B cell (primary cell): ENCODE measurements at regions not wholly inside any gene's neighbourhood (a gene's known extent, or its start where the extent isn't known, plus 50 kb on each side); places are given as distances from the start of the nearest gene placed in this dataset.

Experiments
- ATAC-seq: fragments of 200-7000 bp; cut with Tn5 transposase; one replicate; pipeline ENCODE4 v1.10.0; 2021; ENCODE audit warnings: low read depth, mild to moderate bottlenecking, moderate number of reproducible peaks, moderate library complexity
- CTCF ChIA-PET: fragments of 350-600 bp; sonication (Branson Sonifier 250); formaldehyde crosslinking; loops from one replicate; lab custom pipeline; 2021; ENCODE audit warnings: antibody characterized with exemption, inconsistent platforms; lab: Charles Lee
- POLR2A ChIA-PET: fragments of 350-600 bp; sonication (Branson Sonifier 250); formaldehyde crosslinking; loops from one replicate; lab custom pipeline; 2021; ENCODE audit warnings: antibody characterized with exemption; lab: Charles Lee
- DNase-seq: peaks from one replicate; pipeline ENCODE4 v3.0.0; 2013
- H2AFZ ChIP-seq: 2 replicates; pipeline ENCODE4 v1.6.1; 2012; ENCODE audit warnings: mild to moderate bottlenecking, low read depth, low read length; ENCODE audit not compliant: insufficient read depth, poor library complexity, severe bottlenecking
- H3K27ac ChIP-seq, 2 donors: 1 replicate in 1 of 2; 2 replicates in 1 of 2; pipeline ENCODE4 v1.5.1; 2012 to 2013; ENCODE audit warnings: low read length in 2 of 2, mild to moderate bottlenecking in 2 of 2, moderate library complexity in 1 of 2
- H3K27me3 ChIP-seq, 4 experiments: fragments of 200-600 bp in 1 of 4; sonication (generic) in 1 of 4; replicated peaks in 1 of 4; 1 replicate in 2 of 4; 2 replicates in 2 of 4; pipeline versions ENCODE4 v1.6.1 to v1.7.0; 2013 to 2016; ENCODE audit warnings: low read length in 3 of 4, mild to moderate bottlenecking in 2 of 4, mixed read lengths in 1 of 4, moderate library complexity in 1 of 4; ENCODE audit not compliant: insufficient read depth in 4 of 4, control insufficient read depth in 3 of 4; ENCODE audit errors: control extremely low read depth in 1 of 4
- H3K36me3 ChIP-seq, 2 experiments: replicated peaks in 1 of 2; 1 replicate in 1 of 2; 2 replicates in 1 of 2; pipeline versions ENCODE4 v1.6.1 to v1.7.1; 2013; ENCODE audit warnings: low read length in 1 of 2; ENCODE audit not compliant: insufficient read depth in 2 of 2, control insufficient read depth in 1 of 2; ENCODE audit errors: control extremely low read depth in 1 of 2, extremely low read depth in 1 of 2
- H3K4me1 ChIP-seq, 2 donors: fragments of 200-600 bp in 1 of 2; sonication (generic) in 1 of 2; 1 replicate in 1 of 2; 2 replicates in 1 of 2; pipeline versions ENCODE4 v1.5.1 to v1.6.1; 2013 to 2017; ENCODE audit warnings: low read length in 2 of 2; ENCODE audit not compliant: control insufficient read depth in 2 of 2, insufficient read depth in 2 of 2
- H3K4me2 ChIP-seq: replicated peaks from 2 replicates; pipeline ENCODE3; 2012; ENCODE audit warnings: mild to moderate bottlenecking, low read depth, low read length; ENCODE audit not compliant: poor library complexity, severe bottlenecking
- H3K4me3 ChIP-seq, 5 experiments: fragments of 200-600 bp in 1 of 5; sonication (generic) in 1 of 5; 1 replicate in 3 of 5; 2 replicates in 2 of 5; pipeline versions ENCODE4 v1.5.1 to v1.7.0; 2011 to 2016; ENCODE audit warnings: low read length in 4 of 5, mild to moderate bottlenecking in 4 of 5, low read depth in 2 of 5, control low read depth in 1 of 5, moderate library complexity in 1 of 5; ENCODE audit not compliant: insufficient read depth in 1 of 5; ENCODE audit errors: control extremely low read depth in 1 of 5, extremely low read depth in 1 of 5
- H3K79me2 ChIP-seq: fragments of 200-600 bp; sonication (generic); one replicate; pipeline ENCODE4 v1.6.0; 2016; ENCODE audit warnings: low read length; ENCODE audit not compliant: control insufficient read depth, insufficient read depth
- H3K9ac ChIP-seq: fragments of 200-600 bp; sonication (generic); 2 replicates; pipeline ENCODE4 v1.6.1; 2017; ENCODE audit warnings: mild to moderate bottlenecking, low read length, moderate library complexity
- H3K9me3 ChIP-seq, 3 donors: one replicate each; pipeline versions ENCODE4 v1.6.1 to v1.7.1; 2013; ENCODE audit warnings: low read length in 2 of 3; ENCODE audit not compliant: control insufficient read depth in 2 of 3, insufficient read depth in 1 of 3; ENCODE audit errors: control extremely low read depth in 1 of 3
- H4K20me1 ChIP-seq: 2 replicates; pipeline ENCODE4 v1.6.0; 2012; ENCODE audit warnings: mild to moderate bottlenecking, low read length; ENCODE audit not compliant: insufficient read depth, control insufficient read depth, poor library complexity, severe bottlenecking
- H3K27ac Mint-ChIP-seq: one replicate; pipeline ENCODE4 v1.8.0; 2021; ENCODE audit warnings: mixed read lengths
- H3K27me3 Mint-ChIP-seq: one replicate; pipeline ENCODE4 v1.8.0; 2021; ENCODE audit warnings: mixed read lengths
- H3K4me1 Mint-ChIP-seq: one replicate; pipeline ENCODE4 v1.8.0; 2021; ENCODE audit warnings: mixed read lengths
- H3K4me3 Mint-ChIP-seq: one replicate; pipeline ENCODE4 v1.8.0; 2021; ENCODE audit warnings: mixed read lengths
- H3K9me3 Mint-ChIP-seq: one replicate; pipeline ENCODE4 v1.8.0; 2022; ENCODE audit warnings: mixed read lengths; ENCODE audit not compliant: insufficient read depth
- EZH2 ChIP-seq: IDR thresholded peaks from 2 replicates; pipeline ENCODE4 v1.6.1; 2012; ENCODE audit warnings: borderline replicate concordance, low read depth, mild to moderate bottlenecking, moderate library complexity, low read length; ENCODE audit not compliant: insufficient read depth, poor library complexity, severe bottlenecking
- WGBS: methylation state at CpG from one replicate; pipeline ENCODE4 v1.1.5; 2013; ENCODE audit warnings: missing lambda C conversion rate; ENCODE audit not compliant: insufficient coverage; 5-methylcytosine and 5-hydroxymethylcytosine counted together
- intact Hi-C: fragments of 100-400 bp; cut with micrococcal nuclease; formaldehyde crosslinking; loops from one replicate; pipeline ENCODE4 v1.10.0; 2022
- TF ChIP-seq, protein P1 (sequence below): fragments of 200-600 bp; IDR thresholded peaks from one replicate; pipeline ENCODE4 v1.8.0; 2022; ENCODE audit warnings: antibody characterized with exemption, mild to moderate bottlenecking

DNA sequence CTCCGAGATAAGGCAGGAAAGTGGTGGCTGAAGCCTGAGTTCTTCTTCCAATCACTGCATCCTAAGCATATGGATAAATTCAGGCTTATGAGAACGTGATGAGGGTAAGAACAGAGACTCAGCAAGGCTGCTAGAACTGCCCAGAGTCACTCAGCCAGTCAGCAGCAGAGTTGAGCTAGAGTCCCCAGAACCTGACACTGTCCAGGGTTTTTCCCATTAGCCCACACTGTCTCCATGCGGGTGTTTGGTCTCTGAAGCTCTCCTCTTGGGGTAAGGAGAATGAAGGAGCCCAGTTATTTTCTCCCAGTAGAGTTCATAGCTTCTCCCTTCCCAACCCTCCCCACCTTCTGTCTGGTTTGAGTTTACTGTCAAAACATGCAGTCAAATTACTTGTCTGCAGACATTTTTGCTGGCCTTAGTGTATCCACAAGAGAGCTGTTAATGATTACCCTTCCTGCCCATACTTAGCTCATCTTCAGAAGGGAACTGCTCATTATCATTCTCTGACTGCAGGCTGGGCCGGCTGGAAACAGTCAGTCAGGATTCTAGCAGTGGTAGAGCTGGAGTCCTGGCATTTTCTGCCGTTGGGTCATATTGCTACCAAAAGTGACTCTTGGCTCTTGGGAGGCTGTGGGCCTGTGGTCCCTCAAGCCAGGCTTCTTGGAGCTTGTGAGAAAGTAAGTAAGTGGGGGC, 460.0 kb downstream of the HS3ST3B1 start:
- H3K9ac ChIP-seq = no peak overlapping the region
- peaks cover 0 to 4% of the 10 kb centered on the region in 2 donors for H3K4me1 ChIP-seq
- H3K27ac Mint-ChIP-seq = no peak overlapping the region
- H3K4me3 ChIP-seq = no peak overlapping the region
- no peaks in the 10 kb centered on the region for H3K79me2 ChIP-seq
- DNase-seq (no peak), ATAC-seq (no peak)
- H2AFZ ChIP-seq = no peak overlapping the region
- WGBS = 100% methylated on average over 1 of the region's 5 CpGs
- no peaks in the 10 kb centered on the region for H4K20me1 ChIP-seq
- no peak overlapping the region for H3K4me3 Mint-ChIP-seq
- H3K4me1 Mint-ChIP-seq = peaks cover 26% of the 10 kb centered on the region
- peaks cover 31% of the 10 kb centered on the region for H3K27me3 Mint-ChIP-seq
- H3K4me2 ChIP-seq = no peak overlapping the region
- intact Hi-C loops = no loop called here
- H3K27me3 ChIP-seq = peaks cover 0 to 21% (median 8%) of the 10 kb centered on the region in 4 experiments
- no peaks in the 10 kb centered on the region for H3K9me3 Mint-ChIP-seq
- POLR2A ChIA-PET = no interaction called here
- no peak overlapping the region for H3K27ac ChIP-seq
- TF ChIP-seq, protein P1, sequence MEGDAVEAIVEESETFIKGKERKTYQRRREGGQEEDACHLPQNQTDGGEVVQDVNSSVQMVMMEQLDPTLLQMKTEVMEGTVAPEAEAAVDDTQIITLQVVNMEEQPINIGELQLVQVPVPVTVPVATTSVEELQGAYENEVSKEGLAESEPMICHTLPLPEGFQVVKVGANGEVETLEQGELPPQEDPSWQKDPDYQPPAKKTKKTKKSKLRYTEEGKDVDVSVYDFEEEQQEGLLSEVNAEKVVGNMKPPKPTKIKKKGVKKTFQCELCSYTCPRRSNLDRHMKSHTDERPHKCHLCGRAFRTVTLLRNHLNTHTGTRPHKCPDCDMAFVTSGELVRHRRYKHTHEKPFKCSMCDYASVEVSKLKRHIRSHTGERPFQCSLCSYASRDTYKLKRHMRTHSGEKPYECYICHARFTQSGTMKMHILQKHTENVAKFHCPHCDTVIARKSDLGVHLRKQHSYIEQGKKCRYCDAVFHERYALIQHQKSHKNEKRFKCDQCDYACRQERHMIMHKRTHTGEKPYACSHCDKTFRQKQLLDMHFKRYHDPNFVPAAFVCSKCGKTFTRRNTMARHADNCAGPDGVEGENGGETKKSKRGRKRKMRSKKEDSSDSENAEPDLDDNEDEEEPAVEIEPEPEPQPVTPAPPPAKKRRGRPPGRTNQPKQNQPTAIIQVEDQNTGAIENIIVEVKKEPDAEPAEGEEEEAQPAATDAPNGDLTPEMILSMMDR = no peak
- no peak for TF ChIP-seq EZH2
- CTCF ChIA-PET = interaction anchor here (0.9 kb wide), 1 partner anchor 401 kb away, joined by 3 read pairs; no protein-coding TSS in a partner anchor
- H3K36me3 ChIP-seq = no peaks in the 10 kb centered on the region
- no peaks in the 10 kb centered on the region for H3K9me3 ChIP-seq

DNA sequence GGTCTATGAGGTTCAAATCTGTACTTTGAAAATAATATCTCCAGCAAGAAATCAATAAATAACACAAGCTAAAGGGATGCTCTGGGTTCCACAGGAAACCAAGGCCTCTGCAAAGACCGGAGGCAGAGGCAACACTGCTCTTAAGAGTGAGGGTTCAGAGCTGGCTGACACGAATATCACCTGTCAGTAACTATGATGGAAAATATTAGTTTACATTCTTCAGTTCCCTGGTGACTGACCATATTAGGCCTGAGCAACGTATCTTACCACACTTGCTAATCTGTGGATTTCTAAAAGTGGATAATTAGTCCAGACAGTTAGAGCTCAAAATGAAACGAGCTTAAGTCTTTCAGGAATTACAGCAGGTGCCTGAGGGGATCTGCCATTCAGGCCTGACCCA, 459.3 kb downstream of the HS3ST3B1 start:
- ChIA-PET POLR2A (no interaction called here), CTCF (interaction anchor here (0.6 to 0.8 kb wide), 2 partner anchors 167 to 399 kb away, joined by 3 read pairs; no protein-coding TSS in a partner anchor)
- H4K20me1 ChIP-seq = no peaks in the 10 kb centered on the region
- H3K9me3 Mint-ChIP-seq = no peaks in the 10 kb centered on the region
- no peak overlapping the region for H3K9ac ChIP-seq
- intact Hi-C loops = no loop called here
- H3K4me2 ChIP-seq = no peak overlapping the region
- no peak overlapping the region for H3K4me3 Mint-ChIP-seq
- peaks cover 28% of the 10 kb centered on the region for H3K27me3 Mint-ChIP-seq
- H3K36me3 ChIP-seq = no peaks in the 10 kb centered on the region
- no peak overlapping the region for H3K4me3 ChIP-seq
- no peak for ATAC-seq
- DNase-seq = no peak
- peaks cover 26% of the 10 kb centered on the region for H3K4me1 Mint-ChIP-seq
- no CpG with 5 or more reads among the region's 4 CpGs for WGBS
- H3K4me1 ChIP-seq = peaks cover 0 to 4% of the 10 kb centered on the region in 2 donors
- no peaks in the 10 kb centered on the region for H3K9me3 ChIP-seq
- TF ChIP-seq, protein P1 = no peak
- TF ChIP-seq EZH2 = no peak
- H3K79me2 ChIP-seq = no peaks in the 10 kb centered on the region
- no peak overlapping the region for H3K27ac ChIP-seq
- H2AFZ ChIP-seq = no peak overlapping the region
- no peak overlapping the region for H3K27ac Mint-ChIP-seq
- peaks cover 0 to 21% (median 10%) of the 10 kb centered on the region in 4 experiments for H3K27me3 ChIP-seq
